ENCODE measurements at regions not wholly inside any gene's neighbourhood (a gene's known extent, or its start where the extent isn't known, plus 50 kb on each side); places are given as distances from the start of the nearest gene placed in this dataset.

DNA sequence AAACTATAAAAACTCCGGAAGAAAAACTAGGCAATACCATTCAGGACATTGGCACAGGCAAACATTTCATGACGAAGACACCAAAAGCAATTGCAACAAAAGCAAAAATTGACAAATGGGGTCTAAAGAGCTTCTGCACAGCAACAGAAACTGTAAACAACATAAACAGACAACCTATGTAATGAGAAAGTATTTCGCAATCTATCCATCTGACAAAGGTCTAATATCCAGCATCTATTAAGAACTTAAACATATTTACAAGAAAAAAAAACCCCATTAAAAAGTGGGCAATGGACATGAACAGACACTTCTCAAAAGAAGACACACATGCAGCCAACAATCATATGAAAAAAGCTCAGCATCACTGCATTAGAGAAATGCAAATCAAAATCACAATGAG is 498.6 kb downstream of the HINT1 start (continued):
- TF ChIP-seq, protein P1, sequence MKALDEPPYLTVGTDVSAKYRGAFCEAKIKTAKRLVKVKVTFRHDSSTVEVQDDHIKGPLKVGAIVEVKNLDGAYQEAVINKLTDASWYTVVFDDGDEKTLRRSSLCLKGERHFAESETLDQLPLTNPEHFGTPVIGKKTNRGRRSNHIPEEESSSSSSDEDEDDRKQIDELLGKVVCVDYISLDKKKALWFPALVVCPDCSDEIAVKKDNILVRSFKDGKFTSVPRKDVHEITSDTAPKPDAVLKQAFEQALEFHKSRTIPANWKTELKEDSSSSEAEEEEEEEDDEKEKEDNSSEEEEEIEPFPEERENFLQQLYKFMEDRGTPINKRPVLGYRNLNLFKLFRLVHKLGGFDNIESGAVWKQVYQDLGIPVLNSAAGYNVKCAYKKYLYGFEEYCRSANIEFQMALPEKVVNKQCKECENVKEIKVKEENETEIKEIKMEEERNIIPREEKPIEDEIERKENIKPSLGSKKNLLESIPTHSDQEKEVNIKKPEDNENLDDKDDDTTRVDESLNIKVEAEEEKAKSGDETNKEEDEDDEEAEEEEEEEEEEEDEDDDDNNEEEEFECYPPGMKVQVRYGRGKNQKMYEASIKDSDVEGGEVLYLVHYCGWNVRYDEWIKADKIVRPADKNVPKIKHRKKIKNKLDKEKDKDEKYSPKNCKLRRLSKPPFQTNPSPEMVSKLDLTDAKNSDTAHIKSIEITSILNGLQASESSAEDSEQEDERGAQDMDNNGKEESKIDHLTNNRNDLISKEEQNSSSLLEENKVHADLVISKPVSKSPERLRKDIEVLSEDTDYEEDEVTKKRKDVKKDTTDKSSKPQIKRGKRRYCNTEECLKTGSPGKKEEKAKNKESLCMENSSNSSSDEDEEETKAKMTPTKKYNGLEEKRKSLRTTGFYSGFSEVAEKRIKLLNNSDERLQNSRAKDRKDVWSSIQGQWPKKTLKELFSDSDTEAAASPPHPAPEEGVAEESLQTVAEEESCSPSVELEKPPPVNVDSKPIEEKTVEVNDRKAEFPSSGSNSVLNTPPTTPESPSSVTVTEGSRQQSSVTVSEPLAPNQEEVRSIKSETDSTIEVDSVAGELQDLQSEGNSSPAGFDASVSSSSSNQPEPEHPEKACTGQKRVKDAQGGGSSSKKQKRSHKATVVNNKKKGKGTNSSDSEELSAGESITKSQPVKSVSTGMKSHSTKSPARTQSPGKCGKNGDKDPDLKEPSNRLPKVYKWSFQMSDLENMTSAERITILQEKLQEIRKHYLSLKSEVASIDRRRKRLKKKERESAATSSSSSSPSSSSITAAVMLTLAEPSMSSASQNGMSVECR (CRISPR knock-in tag; IDR thresholded peaks at IDR 0.05; ENCODE audit: borderline replicate concordance): no peak
- TF ChIP-seq ELF4 (CRISPR knock-in tag; IDR thresholded peaks at IDR 0.05; ENCODE audit: low read depth): no peak
- no peak for TF ChIP-seq NFATC4 (CRISPR knock-in tag; IDR thresholded peaks at IDR 0.05)
- no peak for TF ChIP-seq ESRRA (CRISPR knock-in tag; IDR thresholded peaks at IDR 0.05; ENCODE audit: borderline replicate concordance)
- TF ChIP-seq ATF6 (CRISPR knock-in tag; IDR thresholded peaks at IDR 0.05): no peak
- TF ChIP-seq NFE2L1 (CRISPR knock-in tag; IDR thresholded peaks at IDR 0.05): no peak
- TF ChIP-seq, protein P2, sequence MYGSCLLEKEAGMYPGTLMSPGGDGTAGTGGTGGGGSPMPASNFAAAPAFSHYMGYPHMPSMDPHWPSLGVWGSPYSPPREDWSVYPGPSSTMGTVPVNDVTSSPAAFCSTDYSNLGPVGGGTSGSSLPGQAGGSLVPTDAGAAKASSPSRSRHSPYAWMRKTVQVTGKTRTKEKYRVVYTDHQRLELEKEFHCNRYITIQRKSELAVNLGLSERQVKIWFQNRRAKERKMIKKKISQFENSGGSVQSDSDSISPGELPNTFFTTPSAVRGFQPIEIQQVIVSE (CRISPR knock-in tag; IDR thresholded peaks at IDR 0.05; ENCODE audit: borderline replicate concordance): no peak
- no peak for TF ChIP-seq SMAD4 (CRISPR knock-in tag; IDR thresholded peaks at IDR 0.05)

DNA sequence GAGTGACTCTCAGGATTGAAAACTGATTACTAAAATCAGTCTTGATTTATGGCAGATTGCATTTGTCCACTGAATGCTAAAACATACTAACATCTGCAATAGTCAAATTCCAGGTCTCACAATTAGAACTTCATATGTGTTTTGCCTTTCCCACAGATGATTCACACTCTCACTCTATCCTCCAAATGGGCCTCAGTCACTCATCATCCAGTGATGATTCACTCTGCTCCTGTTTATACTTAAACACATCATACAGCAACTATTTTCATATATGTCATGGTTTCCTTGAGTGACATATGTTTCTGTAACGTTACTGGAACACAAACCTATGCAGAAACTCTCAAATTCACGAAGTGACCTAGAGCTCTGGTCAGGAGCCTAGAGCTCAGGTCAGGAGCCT is 512.9 kb downstream of the HINT1 start:
- peaks cover 6% of the 10 kb centered on the region for H3K4me1 Mint-ChIP-seq
- no peaks in the 10 kb centered on the region for H3K36me3 Mint-ChIP-seq
- ChIA-PET CTCF (no interaction called here), POLR2A (no interaction called here)
- ATAC-seq (no peak), DNase-seq (ENCODE audit: low spot score) (no peak)
- H3K27me3 Mint-ChIP-seq (ENCODE audit: low read depth): no peaks in the 10 kb centered on the region
- H3K27ac Mint-ChIP-seq: no peak overlapping the region
- H3K4me3 Mint-ChIP-seq: no peak overlapping the region
- TF ChIP-seq JAZF1 (CRISPR knock-in tag; IDR thresholded peaks at IDR 0.05) (no peak), ZNF416 (CRISPR knock-in tag; IDR thresholded peaks at IDR 0.05) (no peak), MXD4 (CRISPR knock-in tag; IDR thresholded peaks at IDR 0.05; ENCODE audit: borderline replicate concordance) (no peak), ZNF425 (CRISPR knock-in tag; conservative IDR thresholded peaks at IDR 0.05) (no peak), AR (CRISPR knock-in tag; IDR thresholded peaks at IDR 0.05) (no peak), ATF6 (CRISPR knock-in tag; IDR thresholded peaks at IDR 0.05) (no peak), RELA (CRISPR knock-in tag; IDR thresholded peaks at IDR 0.05; ENCODE audit: borderline replicate concordance) (no peak), ZNF219 (CRISPR knock-in tag; IDR thresholded peaks at IDR 0.05; ENCODE audit: borderline replicate concordance) (no peak), ATF1 (CRISPR knock-in tag; IDR thresholded peaks at IDR 0.05) (no peak)
- TF ChIP-seq, protein P2 (CRISPR knock-in tag; IDR thresholded peaks at IDR 0.05; ENCODE audit: borderline replicate concordance): no peak
- no peaks in the 10 kb centered on the region for H3K9me3 Mint-ChIP-seq
